Glomerular visceral epithelial cell (primary cell): ENCODE measurements at regions not wholly inside any gene's neighbourhood (a gene's known extent, or its start where the extent isn't known, plus 50 kb on each side); places are given as distances from the start of the nearest gene placed in this dataset.

Experiments used
- DNase-seq: peaks from one replicate; pipeline ENCODE4 v3.0.0-alpha.2; 2016; ENCODE audit errors: extremely low spot score

GRCh38 chr6:137690034-137690433, 177.0 kb upstream of the TNFAIP3 start:
- no peak for DNase-seq

GRCh38 chr6:137690721-137691120, 176.3 kb upstream of the TNFAIP3 start:
- DNase-seq, result no peak

GRCh38 chr6:137692308-137692707, 174.8 kb upstream of the TNFAIP3 start:
- DNase-seq, result no peak

GRCh38 chr6:137692806-137693205, 174.3 kb upstream of the TNFAIP3 start:
- peak; percentile 55 for DNase-seq

- no peak for DNase-seq
Measured at GRCh38 chr6:137693711-137694110, 173.3 kb upstream of the TNFAIP3 start.

GRCh38 chr6:137696765-137697164, 170.3 kb upstream of the TNFAIP3 start:
- no peak for DNase-seq

- peak; percentile 75 for DNase-seq
Measured at GRCh38 chr6:137697267-137697938, 169.7 kb upstream of the TNFAIP3 start.

- no peak for DNase-seq
Measured at GRCh38 chr6:137698636-137699030, 168.4 kb upstream of the TNFAIP3 start.

GRCh38 chr6:137699031-137699683, 167.9 kb upstream of the TNFAIP3 start:
- no peak for DNase-seq

- no peak for DNase-seq
Measured at GRCh38 chr6:137700161-137700560, 166.9 kb upstream of the TNFAIP3 start.

- DNase-seq, result no peak
Measured at GRCh38 chr6:137700751-137701477, 166.1 kb upstream of the TNFAIP3 start.

- DNase-seq, result no peak
Measured at GRCh38 chr6:137701942-137702341, 165.1 kb upstream of the TNFAIP3 start.

- DNase-seq, result no peak
Measured at GRCh38 chr6:137702791-137703424, 164.2 kb upstream of the TNFAIP3 start.

- DNase-seq, result no peak
Measured at GRCh38 chr6:137704802-137705159, 162.3 kb upstream of the TNFAIP3 start.

- DNase-seq, result peak; percentile 62
Measured at GRCh38 chr6:137705160-137706082, 161.6 kb upstream of the TNFAIP3 start.

GRCh38 chr6:137706083-137706750, 160.8 kb upstream of the TNFAIP3 start:
- no peak for DNase-seq

GRCh38 chr6:137707038-137707589, 159.9 kb upstream of the TNFAIP3 start:
- no peak for DNase-seq

GRCh38 chr6:137707590-137708360, 159.3 kb upstream of the TNFAIP3 start:
- DNase-seq, result peak; percentile 78

- DNase-seq, result no peak
Measured at GRCh38 chr6:137708481-137708880, 158.6 kb upstream of the TNFAIP3 start.
